CD4-positive, alpha-beta T cell treated with Interleukin-6 at 100 ng/mL for 8 hours (primary cell): ENCODE measurements at regions not wholly inside any gene's neighbourhood (a gene's known extent, or its start where the extent isn't known, plus 50 kb on each side); places are given as distances from the start of the nearest gene placed in this dataset.

ENCODE experiments used
- DNase-seq: peaks from one replicate; pipeline ENCODE4 v3.0.0-alpha.2; 2020; ENCODE audit warnings: mixed read lengths, low spot score

DNA sequence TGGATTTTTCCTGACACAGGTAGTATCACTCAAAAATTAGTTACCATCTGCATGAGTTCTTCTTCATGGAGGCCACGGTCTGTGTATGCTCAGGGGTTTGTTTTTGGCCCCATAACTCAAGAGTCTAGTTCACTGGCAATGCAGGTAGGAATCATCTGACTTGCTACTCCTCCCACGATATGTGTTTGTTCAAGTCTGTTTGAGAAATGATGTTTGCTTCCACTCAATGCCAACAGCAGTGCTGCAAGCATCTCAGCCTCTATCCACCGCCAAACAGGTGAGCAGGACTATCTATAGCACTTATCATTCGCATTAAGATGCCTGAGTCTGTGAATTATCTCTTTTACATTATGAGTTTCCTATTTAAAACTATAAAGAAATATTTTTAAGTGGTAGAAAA is 264.8 kb upstream of the PTGER4 start:
- no peak for DNase-seq

DNA sequence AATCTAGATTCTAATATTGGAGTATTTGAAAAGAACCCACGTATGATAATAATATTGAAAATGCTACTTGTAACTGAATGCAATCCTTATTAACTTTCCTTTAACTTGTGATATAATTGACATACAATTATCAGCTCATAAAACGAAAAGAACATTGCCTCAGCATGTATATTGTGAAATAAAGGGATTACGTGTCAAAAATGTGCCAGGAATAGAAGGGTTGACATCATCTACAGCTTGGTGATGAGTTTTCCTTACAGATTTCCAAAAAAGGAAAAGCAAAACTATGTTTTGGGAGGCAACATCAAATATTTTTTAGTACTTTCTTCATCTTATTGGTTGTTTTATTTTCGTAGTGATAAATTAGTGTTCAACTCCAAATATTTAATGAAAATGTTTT is 266.0 kb upstream of the PTGER4 start:
- no peak for DNase-seq

DNA sequence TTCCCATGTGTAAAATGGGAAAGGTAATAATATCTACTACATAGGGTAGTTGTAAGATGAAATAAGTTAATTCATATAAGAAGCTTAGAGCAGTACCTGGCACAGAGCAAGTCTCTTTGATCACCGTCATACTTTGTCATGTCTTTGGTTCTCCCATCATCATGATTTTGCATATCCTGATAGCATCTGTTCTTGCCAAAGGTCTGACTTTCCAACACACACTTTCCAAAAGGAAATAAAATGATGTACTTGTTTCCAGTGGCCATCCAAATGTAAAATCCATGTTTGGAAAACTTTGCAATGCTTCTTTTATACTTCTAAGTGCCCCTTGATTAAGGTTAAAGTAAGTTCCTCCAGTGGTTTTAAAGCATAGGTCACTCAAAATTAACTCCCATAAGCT is 266.9 kb upstream of the PTGER4 start:
- no peak for DNase-seq

DNA sequence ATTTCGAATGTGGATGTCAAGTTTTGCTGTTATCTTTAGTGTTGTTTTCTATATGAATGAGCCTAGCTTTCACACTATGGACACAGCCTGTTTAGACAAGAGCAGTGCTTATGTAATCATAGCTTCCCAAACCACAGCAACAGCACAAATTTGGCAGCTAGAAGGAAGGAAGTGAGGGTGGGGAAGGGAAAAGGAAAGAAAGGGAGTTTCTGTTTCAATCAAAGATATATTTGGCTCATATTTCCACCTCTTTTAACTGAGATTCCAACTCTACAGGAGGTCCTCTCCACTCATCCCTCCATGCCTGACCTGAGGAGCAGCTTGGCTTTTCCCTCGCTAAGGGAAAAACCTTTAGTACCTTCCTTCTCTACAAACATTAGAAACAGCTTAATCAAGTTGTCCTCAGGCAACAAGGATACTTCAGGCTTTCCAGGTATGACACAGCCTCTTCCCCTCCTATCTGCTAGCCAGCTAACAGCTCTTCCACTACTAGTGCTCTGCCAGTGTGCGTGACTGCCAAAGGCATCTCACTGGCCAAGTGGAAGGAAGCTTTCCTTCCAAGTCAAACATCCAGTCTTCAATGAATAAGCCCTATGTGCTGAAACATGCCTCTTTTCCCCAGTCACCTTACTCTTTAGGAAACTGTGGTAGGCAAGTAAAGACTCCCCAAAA is 268.6 kb upstream of the PTGER4 start:
- peak; percentile 9 for DNase-seq

DNA sequence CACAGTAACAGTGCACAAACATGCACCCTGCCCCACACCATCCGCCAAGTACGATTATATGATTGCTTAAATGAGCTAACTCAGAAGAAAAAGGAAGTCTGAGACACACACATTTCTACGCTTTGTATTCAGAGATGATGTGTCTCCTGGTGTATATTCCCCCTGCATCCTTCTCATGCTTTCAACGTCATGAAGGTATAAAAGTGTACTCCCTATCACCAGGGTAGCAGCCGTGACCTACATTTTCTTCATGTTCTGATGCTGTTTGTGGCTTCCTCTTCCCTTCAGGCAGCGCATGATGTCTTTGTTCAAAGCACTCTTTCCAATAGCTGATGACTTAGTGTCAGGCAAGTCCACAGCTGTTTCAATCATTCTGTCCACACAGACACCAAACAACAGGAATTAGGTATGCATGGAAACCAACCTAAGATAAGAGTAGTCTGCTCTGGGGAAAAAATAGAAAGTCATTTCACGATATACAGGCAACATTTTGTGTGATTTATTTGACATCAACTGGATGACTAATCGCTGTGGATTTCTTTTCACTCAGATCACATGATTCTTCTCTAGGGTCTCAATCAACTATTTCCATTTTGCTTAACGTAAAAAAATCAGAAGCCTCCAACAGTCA is 269.4 kb upstream of the PTGER4 start:
- peak; percentile 89 for DNase-seq

DNA sequence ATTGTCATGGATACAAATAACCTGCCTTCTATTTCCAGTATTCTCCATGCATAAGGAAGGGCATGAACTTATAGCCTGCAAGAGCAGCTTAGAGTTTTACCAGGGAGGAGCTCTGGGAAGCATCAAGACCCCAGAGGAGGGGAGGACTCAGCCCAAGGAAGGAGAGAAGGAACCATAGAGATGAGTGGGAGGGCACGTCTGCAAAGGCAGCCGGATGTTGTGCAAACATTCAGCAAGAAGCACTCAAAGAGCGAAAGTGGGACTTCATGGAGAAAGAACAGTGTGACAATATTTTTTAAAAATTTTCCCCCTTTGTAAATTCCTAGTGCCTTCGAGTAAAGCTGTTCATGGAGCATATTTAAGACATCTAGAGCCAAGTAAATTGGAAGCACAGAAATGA is 270.1 kb upstream of the PTGER4 start:
- DNase-seq, result peak; percentile 59

DNA sequence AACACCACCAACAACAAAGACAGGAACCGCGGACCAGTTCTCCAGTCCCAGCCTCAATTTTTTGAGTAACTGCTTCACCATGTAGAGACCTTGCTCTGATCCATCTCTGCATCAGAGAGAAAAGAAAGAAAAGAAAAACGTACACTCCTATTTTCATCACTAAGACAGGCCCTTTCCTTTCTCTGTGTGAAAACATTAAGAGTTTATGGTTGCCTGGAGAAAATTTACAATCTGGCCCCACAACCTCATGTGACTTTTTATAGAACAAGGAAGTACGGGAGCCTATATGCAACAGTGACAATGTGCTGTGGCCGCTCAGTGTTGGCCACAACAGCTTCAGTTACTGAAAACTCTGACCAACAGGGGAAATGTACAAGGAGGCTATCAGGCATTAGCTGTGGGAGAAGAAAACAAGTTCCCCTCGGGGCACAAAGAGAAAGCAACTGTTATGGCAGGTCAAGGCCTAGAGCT is 272.9 kb upstream of the PTGER4 start:
- DNase-seq, result peak; percentile 21

DNA sequence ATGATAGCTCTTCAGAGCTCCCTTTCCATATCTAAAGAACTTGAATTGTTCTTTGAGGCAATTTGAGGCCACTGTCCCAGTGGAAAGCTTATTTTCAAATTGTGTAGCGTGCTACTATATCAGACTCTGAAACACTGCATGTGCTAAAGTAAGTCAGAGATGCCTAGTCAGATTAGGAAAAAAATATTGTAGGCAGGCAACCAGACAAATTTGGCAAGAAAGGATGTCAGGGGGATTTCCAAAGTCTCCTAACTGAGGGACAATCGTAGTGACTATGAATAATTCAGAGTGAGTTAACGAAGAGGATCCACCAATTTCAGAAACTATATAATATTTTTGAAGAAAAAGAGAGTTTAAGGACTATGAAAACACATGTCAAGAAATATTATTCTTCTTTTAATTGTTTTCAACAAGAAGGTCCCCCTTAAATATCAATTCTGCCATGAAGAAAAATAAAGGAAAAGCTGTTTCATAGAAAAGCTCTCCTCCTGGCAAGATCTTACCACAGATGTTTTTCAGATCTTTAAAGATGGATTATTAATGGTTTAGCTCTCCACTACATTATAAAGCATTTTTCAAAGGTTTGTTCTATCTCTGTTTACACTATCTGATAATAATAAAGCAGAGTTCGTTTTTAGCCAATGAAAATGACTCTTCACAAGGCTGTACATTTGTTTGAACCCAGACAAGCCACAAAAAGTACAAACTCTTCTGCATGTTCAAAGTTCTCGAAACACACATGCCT is 273.5 kb upstream of the PTGER4 start:
- peak; percentile 49 for DNase-seq

DNA sequence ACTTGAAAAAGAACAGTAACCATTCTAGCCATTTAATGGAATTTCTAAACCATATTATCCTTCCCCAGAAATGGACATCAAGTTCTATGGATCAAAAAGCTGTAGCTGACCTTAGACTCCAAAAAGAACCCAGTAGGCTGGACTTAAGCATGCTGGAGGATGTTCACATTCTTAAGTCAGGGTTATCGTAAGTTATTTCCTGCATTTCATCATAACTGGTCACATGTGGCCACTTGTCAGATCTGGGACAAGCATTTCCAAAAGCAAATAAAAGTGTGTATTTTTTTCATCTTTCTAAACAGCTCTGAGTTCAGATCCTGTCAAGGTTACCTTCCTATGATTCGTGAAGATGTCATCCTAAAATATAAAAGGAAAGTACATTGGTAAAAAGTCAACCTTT is 274.5 kb upstream of the PTGER4 start:
- DNase-seq, result no peak

DNA sequence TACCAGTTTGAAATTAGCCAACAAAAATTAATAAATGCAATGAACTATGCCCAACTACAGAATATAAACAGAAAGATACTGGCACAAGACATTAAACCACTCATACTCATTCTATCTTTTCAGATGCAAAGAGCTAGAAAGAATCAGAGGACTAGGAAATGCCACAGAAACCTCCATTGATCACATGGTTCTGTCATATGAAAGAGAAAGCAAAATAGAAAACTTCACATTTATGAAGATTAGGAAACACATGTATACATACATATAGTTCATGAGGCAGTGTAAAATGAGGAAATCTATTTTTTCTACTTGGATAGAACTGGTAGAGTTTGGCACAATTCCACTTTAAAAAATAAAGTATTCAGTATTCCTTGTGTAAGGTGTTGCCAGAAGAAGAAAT is 275.1 kb upstream of the PTGER4 start:
- DNase-seq, result peak; percentile 38

DNA sequence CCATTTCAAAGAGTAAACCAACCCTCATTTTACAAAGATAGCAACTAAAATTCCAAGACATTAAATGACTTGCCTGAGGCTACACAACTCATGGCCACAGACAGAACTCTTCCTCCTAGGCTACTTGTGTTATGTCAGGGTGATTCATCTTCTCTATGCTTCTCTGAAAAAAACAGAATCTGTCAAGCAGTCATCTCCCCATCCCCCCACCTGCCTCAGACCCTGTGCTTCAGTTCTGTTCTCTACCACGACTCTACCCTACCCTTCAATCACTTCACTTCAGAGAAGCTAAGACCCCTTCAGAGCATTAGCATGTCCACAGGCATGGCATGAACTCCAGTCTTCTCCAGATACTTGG is 277.7 kb upstream of the PTGER4 start:
- peak; percentile 28 for DNase-seq

DNA sequence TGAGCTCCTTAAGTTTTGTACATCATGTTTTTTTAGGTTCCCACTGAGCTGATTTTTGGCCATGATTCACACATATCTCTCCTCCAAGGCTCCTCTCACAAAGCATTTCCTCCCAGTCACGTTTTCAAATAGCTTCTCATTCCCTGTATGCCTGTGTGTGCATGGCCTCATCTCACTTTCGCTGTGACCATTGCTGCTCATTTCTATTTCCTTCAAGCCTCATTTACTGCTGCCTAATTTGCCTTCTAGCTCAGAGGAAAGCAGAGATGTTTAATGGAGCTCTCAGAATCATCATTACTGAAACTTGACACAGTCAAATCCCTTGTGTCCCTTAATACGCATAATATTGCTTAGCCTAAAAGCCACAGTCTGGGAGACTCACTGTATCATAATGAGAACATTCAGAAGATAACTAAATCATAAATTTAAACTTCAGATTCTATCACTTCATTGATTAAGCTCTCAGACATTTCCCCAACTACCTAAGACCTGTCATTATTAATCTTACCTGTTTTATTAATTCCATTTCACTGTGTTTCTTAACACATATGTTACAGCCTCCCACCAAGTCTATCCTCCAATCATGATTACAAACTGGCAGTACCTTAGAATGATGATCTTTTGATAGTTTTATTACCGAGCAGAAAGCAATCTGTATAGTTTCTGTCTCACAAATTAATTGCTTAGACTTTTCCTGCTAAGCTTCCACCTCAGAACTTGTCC is 278.3 kb upstream of the PTGER4 start:
- no peak for DNase-seq

DNA sequence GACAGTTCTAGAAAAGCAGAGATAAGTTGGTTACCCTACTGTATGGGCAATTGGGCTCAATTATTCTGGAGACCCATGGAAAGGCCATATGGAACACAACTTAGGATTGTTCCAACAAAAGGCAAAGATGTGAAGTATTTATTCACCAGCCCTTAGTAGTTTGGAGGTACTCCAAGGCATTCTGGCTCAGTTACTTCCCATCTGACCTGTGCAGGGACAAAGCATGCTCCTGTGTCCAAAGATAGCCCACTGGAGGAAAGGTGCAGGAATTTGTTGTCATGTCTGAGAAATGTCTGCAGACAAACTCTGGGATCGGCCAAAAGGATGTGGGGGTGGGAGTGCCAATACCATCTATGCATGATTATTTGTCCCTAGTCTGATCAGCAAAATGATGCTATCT is 279.5 kb upstream of the PTGER4 start:
- no peak for DNase-seq

DNA sequence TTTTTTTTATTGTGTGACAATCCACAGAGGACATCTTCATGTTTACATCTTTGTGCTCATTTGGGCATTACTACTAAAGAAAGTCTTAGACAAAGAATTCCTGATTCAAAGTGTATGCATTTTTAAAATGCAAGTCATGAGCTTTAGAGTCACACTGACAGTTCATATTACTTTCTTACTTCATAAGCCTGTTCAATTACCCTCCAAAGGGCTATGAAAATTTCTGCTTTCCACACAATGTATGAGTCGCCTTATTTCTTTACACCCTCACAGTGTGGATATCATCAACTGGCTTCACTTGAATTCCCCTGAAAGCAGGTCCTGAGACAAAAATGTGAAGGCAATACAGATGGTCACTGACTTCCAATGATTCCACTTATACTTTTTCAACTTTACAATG is 280.4 kb upstream of the PTGER4 start:
- DNase-seq, result no peak

DNA sequence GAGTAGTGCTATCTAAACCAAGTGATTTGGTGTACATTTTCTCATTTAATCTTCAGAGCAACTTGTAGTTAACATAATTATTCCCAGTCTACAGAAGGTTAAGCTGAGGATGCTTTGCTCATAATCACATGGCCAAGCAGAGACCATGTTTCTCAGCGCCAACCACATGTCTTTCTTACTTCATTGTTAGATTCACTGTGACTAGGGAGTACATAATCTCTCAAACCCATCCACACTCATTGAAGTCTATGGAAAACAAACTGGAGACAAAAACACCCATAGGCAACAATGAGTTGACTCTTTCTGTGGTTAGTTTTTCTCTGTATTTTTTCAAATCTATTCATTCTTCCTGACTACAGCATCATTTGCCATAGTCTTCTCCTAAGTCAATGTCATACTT is 281.7 kb upstream of the PTGER4 start:
- DNase-seq, result no peak

DNA sequence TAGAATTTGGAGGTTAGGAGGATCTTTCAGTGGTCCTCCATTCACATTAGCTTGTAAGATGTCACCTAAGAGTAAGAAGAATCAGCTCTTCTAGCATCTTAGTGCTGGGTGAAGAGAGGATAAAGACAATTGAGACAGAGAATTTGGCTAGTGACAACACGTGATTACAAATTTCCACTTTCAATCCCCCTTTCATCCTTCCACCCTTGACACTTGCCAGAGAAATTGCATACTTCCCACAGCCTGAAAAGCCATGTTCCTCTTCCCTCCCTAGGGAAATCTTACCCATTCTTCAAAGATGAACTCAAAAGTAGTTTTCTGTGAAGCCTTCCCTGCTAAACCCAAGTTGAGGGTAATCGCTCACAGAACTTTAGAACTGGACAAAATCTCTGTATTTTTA is 282.6 kb upstream of the PTGER4 start:
- no peak for DNase-seq

DNA sequence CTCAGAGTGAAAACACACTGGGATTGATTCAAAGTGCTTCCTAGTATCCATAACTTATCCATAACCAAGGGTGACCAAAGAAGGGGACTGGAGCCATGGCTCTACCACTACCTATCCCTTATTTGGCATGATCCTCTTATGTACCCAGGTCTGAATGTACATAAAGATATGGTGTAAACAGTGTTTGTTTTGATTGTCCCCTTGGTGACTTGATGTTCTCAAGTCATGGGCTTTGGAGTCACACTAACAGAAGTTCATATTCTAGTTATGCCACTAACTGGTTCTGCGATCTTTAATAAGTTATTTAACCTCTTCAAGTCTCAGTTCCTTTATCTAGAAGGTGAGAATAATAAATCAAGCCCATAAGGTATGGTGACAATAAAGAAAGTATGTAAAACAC is 283.4 kb upstream of the PTGER4 start:
- no peak for DNase-seq

DNA sequence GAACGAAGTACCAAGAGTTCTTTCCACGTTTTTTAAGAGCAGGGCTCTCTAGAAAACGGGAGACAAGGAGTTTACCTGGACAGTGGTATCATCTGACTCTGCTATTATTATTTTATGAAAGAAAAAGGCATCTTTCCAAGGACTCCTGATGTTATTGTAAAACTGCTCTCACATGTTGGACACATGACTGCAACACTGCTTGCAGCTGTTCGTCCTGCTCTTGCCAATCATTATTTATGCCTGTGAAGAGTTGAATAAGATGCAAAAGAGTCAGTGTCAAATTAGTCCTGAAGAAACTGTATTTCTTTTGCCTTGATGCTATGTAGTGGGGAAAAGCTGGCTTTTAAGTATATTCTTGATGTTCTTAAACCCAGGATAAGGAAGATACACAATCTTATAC is 284.5 kb upstream of the PTGER4 start:
- DNase-seq, result no peak

DNA sequence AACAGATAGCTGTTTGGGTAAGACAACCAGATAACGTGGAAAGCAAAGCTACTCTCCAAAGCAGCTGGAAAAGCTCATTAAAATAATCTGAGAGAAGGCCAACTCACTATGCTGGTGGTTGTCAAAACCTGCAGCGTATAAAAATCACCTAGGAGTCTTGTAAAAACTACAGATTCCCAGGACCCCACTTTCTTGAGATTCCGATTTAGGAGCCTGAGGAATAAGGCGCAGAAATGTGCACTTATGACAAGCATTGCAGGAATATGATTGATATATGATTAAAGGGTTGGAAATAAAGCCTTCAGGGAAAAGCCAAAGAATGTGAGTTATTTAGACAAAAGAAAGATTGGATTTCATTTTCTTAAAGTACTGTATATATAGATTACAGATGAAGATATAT is 285.0 kb upstream of the PTGER4 start:
- DNase-seq, result no peak

DNA sequence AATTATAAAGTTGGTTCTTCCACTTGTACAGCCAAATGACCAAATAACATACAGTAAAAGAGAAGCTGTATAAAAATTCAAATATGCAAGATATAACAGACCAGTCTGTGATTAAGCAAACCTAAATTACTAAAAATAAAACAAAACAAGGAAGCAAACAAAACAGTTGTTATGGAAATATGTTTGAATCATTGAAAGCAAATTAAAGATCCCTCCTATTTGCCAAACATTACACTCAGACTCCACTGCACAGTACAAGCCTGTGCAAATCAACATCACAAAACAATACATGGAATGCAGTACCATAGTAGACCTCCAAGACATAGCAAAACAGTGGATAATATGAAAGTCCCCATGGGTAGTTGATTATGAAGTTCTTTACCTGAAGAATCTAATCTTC is 288.1 kb upstream of the PTGER4 start:
- no peak for DNase-seq

DNA sequence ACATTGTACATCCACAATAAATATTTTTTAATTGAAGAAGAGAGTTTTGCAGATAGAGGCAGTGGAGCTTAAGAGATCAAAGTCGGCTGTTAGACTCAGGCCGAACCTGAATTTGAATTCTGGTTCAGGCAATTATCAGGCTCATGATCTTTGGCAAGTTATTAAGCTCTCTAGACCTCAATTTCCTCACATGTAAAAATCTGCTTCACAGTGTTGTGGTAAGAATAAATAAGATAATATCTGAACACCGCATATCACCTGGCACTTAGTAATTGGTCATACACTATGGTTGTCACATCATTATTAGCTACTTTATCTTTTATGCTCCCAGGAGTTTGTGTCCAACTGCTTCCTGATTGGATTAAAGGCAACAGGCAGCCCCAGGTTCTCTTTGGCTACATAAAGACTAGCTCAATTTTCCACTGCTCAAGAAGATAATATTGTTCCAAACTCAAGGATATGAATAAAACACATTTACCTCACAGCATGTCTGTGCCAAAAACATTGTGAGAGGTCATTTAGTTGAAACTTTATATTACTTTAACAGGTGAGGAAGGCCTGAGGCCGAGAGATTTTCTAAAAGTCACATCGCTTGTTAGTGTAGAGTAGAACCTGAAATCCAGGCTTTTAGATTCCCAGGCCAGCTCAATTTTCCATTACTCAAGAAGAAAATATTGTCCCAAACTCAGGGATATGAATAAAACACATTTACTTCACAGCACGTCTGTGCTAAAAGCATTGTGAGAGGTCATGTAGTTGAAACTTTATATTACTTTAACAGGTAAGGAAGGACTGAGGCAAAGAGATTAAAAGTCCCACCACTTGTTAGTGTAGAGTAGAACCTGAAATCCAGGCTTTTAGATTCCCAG is 289.2 kb upstream of the PTGER4 start:
- DNase-seq, result peak; percentile 48

DNA sequence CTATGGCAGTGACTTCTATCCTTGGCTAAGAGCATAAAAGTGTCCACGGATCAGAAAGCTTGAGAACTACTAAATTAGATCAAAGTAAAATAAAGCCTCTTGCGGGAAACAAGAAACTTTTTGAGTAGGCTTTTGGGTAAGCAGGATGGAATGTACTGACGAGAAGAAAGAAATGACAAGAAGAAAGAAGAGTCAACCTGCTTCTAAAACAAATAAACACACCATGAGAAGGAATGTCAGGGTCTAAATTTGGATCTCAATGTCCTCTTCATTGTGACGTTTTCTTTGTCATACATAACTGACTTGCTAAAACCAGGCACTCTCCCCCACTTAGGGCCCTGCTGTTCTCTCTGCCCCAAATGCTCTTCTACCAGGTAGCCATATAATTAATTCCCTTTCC is 290.1 kb upstream of the PTGER4 start:
- no peak for DNase-seq
